Epidermal melanocyte (primary cell): ENCODE measurements at regions not wholly inside any gene's neighbourhood (a gene's known extent, or its start where the extent isn't known, plus 50 kb on each side); places are given as distances from the start of the nearest gene placed in this dataset.

Experiments
- DNase-seq: peaks from one replicate; pipeline ENCODE4 v3.0.0; 2011; ENCODE audit warnings: low spot score; ENCODE audit not compliant: insufficient read length

- no peak for DNase-seq
Observed at GRCh38 chr10:88126699-88127098, 263.3 kb downstream of the PTEN start.

- no peak for DNase-seq
Observed at GRCh38 chr10:88127269-88127668, 263.8 kb downstream of the PTEN start.

- DNase-seq = no peak
Observed at GRCh38 chr10:88127766-88128165, 264.3 kb downstream of the PTEN start.

- no peak for DNase-seq
Observed at GRCh38 chr10:88129013-88129412, 265.6 kb downstream of the PTEN start.

GRCh38 chr10:88130912-88131311 lies 267.5 kb downstream of the PTEN start:
- DNase-seq = no peak

GRCh38 chr10:88131511-88132139 lies 268.2 kb downstream of the PTEN start:
- DNase-seq = no peak

- no peak for DNase-seq
Observed at GRCh38 chr10:88136712-88137111, 273.3 kb downstream of the PTEN start.

- no peak for DNase-seq
Observed at GRCh38 chr10:88138319-88138848, 275.0 kb downstream of the PTEN start.

- DNase-seq = no peak
Observed at GRCh38 chr10:88147000-88147798, 283.8 kb downstream of the PTEN start.

- no peak for DNase-seq
Observed at GRCh38 chr10:88149906-88150305, 286.5 kb downstream of the PTEN start.

- no peak for DNase-seq
Observed at GRCh38 chr10:88150339-88150738, 286.9 kb downstream of the PTEN start.

GRCh38 chr10:88152728-88153133 lies 289.3 kb downstream of the PTEN start:
- DNase-seq = peak; percentile 62

- no peak for DNase-seq
Observed at GRCh38 chr10:88154596-88155250, 291.3 kb downstream of the PTEN start.

GRCh38 chr10:88156341-88156740 lies 292.9 kb downstream of the PTEN start:
- DNase-seq = no peak

GRCh38 chr10:88157981-88158465 lies 294.6 kb downstream of the PTEN start:
- DNase-seq = peak; percentile 42

- no peak for DNase-seq
Observed at GRCh38 chr10:88158526-88159122, 295.2 kb downstream of the PTEN start.

- DNase-seq = no peak
Observed at GRCh38 chr10:88159127-88159829, 295.9 kb downstream of the PTEN start.

- no peak for DNase-seq
Observed at GRCh38 chr10:88161070-88161469, 297.6 kb downstream of the PTEN start.

- no peak for DNase-seq
Observed at GRCh38 chr10:88161756-88162155, 298.3 kb downstream of the PTEN start.

GRCh38 chr10:88162852-88163251 lies 299.4 kb downstream of the PTEN start:
- DNase-seq = no peak

GRCh38 chr10:88163572-88163971 lies 300.1 kb downstream of the PTEN start:
- DNase-seq = no peak
